GM12878 (cell line): ENCODE measurements at regions not wholly inside any gene's neighbourhood (a gene's known extent, or its start where the extent isn't known, plus 50 kb on each side); places are given as distances from the start of the nearest gene placed in this dataset.

Experiments used
- ATAC-seq: fragments of 200-7000 bp; cut with Tn5 transposase; 3 replicates; pipeline ENCODE4 v1.9.1; 2020; ENCODE audit warnings: mild to moderate bottlenecking, moderate library complexity
- BruUV-seq: library from RNA; stranded (reverse); fragments of 400-500 nt; replicated peaks from 2 replicates; lab custom pipeline; 2021; lab: Mats Ljungman, UMichigan
- CTCF ChIA-PET: fragments of 300-600 bp; sonication (Branson Sonifier 250); formaldehyde crosslinking; extraction: SDS; loops from one replicate; lab custom pipeline; 2021; ENCODE audit warnings: inconsistent platforms; lab: Yijun Ruan, JAX
- POLR2A ChIA-PET: fragments of 350-600 bp; formaldehyde crosslinking; extraction: SDS; loops from one replicate; lab custom pipeline; 2021; ENCODE audit warnings: inconsistent platforms; lab: Charles Lee
- RAD21 ChIA-PET: fragments of 300-600 bp; sonication (Branson Sonifier 250); formaldehyde crosslinking; loops from one replicate; lab custom pipeline; 2023; ENCODE audit warnings: antibody characterized with exemption; ENCODE audit not compliant: unreplicated experiment; lab: Charles Lee
- SMC1A ChIA-PET: fragments of 300-600 bp; sonication (Branson Sonifier 250); formaldehyde crosslinking; loops from one replicate; lab custom pipeline; 2023; ENCODE audit not compliant: unreplicated experiment, uncharacterized antibody; lab: Charles Lee
- DNase-seq: peaks from one replicate; pipeline ENCODE4 v3.0.0-alpha.2; 2011; ENCODE audit warnings: low read depth, low spot score
- FAIRE-seq: peaks from 3 replicates; lab custom pipeline; 2011; peaks lifted over from hg19 to GRCh38; lab: Jason Lieb, UNC
- H2AFZ ChIP-seq: 2 replicates; pipeline ENCODE4 v1.6.0; 2011; ENCODE audit warnings: low read depth, low read length, control low read depth; ENCODE audit not compliant: control insufficient read depth
- H3K27ac ChIP-seq: 2 replicates; pipeline ENCODE4 v1.5.1; 2011; ENCODE audit warnings: control low read depth; ENCODE audit not compliant: control insufficient read depth, insufficient read depth
- H3K27me3 ChIP-seq, 2 experiments: replicated peaks in 1 of 2; 2 replicates each; pipeline versions ENCODE4 v1.6.0 to v1.6.1; 2011; ENCODE audit warnings: low read length in 1 of 2; ENCODE audit not compliant: control insufficient read depth in 2 of 2, insufficient read depth in 2 of 2
- H3K36me3 ChIP-seq, 2 experiments: 2 replicates each; pipeline ENCODE4 v1.5.1; 2011; ENCODE audit warnings: low read length in 1 of 2; ENCODE audit not compliant: control insufficient read depth in 2 of 2, insufficient read depth in 2 of 2
- H3K4me1 ChIP-seq: 2 replicates; pipeline ENCODE4 v1.6.1; 2011; ENCODE audit warnings: mild to moderate bottlenecking, low read length, moderate library complexity, mixed read lengths; ENCODE audit not compliant: control insufficient read depth, insufficient read depth
- H3K4me2 ChIP-seq: 2 replicates; pipeline ENCODE4 v1.6.0; 2011; ENCODE audit warnings: control low read depth; ENCODE audit not compliant: control insufficient read depth, insufficient read depth
- H3K4me3 ChIP-seq: fragments of 200-600 bp; sonication (generic); 2 replicates; pipeline ENCODE4 v1.5.1; 2016
- H3K79me2 ChIP-seq: 2 replicates; pipeline ENCODE4 v1.6.0; 2011; ENCODE audit warnings: low read length; ENCODE audit not compliant: control insufficient read depth, insufficient read depth
- H3K9ac ChIP-seq: 2 replicates; pipeline ENCODE4 v1.8.0; 2011; ENCODE audit warnings: low read length, control low read depth, mixed read lengths; ENCODE audit not compliant: control insufficient read depth, insufficient read depth
- H3K9me3 ChIP-seq: replicated peaks from 3 replicates; pipeline ENCODE4 v1.5.1; 2011; ENCODE audit warnings: mild to moderate bottlenecking, low read length; ENCODE audit not compliant: control insufficient read depth, insufficient read depth
- H4K20me1 ChIP-seq: 2 replicates; pipeline ENCODE4 v1.6.0; 2011; ENCODE audit not compliant: control insufficient read depth, insufficient read depth
- CBX5 ChIP-seq: sonication (generic); IDR thresholded peaks from 2 replicates; pipeline ENCODE4 v1.6.1; 2016; ENCODE audit warnings: low read depth, moderate library complexity, mild to moderate bottlenecking, inconsistent platforms
- ESRRA ChIP-seq: IDR thresholded peaks from 2 replicates; pipeline ENCODE4 v1.6.1; 2012; ENCODE audit warnings: mild to moderate bottlenecking, low read length, improper control_type of control experiment
- JUNB ChIP-seq: IDR thresholded peaks from 2 replicates; pipeline ENCODE4 v1.6.1; 2016; ENCODE audit warnings: antibody characterized with exemption, mild to moderate bottlenecking
- KDM1A ChIP-seq: fragments of 200-600 bp; sonication (generic); IDR thresholded peaks from 2 replicates; pipeline ENCODE4 v1.6.1; 2016; ENCODE audit warnings: borderline replicate concordance
- POU2F2 ChIP-seq: IDR thresholded peaks from 3 replicates; pipeline ENCODE4 v1.6.1; 2011; ENCODE audit warnings: low read depth, mild to moderate bottlenecking, low read length, borderline replicate concordance
- SP1 ChIP-seq: IDR thresholded peaks from one replicate; pipeline ENCODE4 v1.6.1; 2011; ENCODE audit warnings: low read depth, low read length
- SUZ12 ChIP-seq: fragments of 200-600 bp; sonication (generic); IDR thresholded peaks from one replicate; pipeline ENCODE4 v1.6.1; 2018; ENCODE audit warnings: antibody characterized with exemption, mild to moderate bottlenecking; ENCODE audit not compliant: unreplicated experiment
- WRNIP1 ChIP-seq: IDR thresholded peaks from 2 replicates; pipeline ENCODE4 v1.6.1; 2011; ENCODE audit warnings: low read depth, low read length, improper control_type of control experiment, borderline replicate concordance
- ZNF384 ChIP-seq: IDR thresholded peaks from 2 replicates; pipeline ENCODE4 v1.6.1; 2012; ENCODE audit warnings: low read depth, mild to moderate bottlenecking, low read length, improper control_type of control experiment, borderline replicate concordance
- WGBS: methylation state at CpG from one replicate; pipeline ENCODE4 v1.1.6; 2016; ENCODE audit warnings: low lambda C conversion rate; ENCODE audit not compliant: insufficient replicate concordance, insufficient coverage; ENCODE audit errors: missing lambda C conversion rate; 5-methylcytosine and 5-hydroxymethylcytosine counted together
- in situ Hi-C: fragments of 300-500 bp; cut with MboI; formaldehyde crosslinking; loops from 9 replicates; pipeline ENCODE4 v1.14.3; 2018; ENCODE audit warnings: mixed read lengths
- intact Hi-C: fragments of 100-400 bp; cut with micrococcal nuclease; formaldehyde crosslinking; loops from one replicate; pipeline ENCODE4 v1.14.2; 2022; ENCODE audit not compliant: unreplicated experiment
- TF ChIP-seq, protein P1 (sequence below): fragments of 450-650 bp; IDR thresholded peaks from 2 replicates; pipeline ENCODE4 v1.6.1; 2018; ENCODE audit warnings: borderline replicate concordance, mild to moderate bottlenecking; ENCODE audit not compliant: partially characterized antibody
- TF ChIP-seq, protein P2 (sequence below): IDR thresholded peaks from 2 replicates; pipeline ENCODE4 v1.6.1; 2012; ENCODE audit warnings: improper control_type of control experiment, low read depth, low read length; ENCODE audit not compliant: insufficient replicate concordance

DNA sequence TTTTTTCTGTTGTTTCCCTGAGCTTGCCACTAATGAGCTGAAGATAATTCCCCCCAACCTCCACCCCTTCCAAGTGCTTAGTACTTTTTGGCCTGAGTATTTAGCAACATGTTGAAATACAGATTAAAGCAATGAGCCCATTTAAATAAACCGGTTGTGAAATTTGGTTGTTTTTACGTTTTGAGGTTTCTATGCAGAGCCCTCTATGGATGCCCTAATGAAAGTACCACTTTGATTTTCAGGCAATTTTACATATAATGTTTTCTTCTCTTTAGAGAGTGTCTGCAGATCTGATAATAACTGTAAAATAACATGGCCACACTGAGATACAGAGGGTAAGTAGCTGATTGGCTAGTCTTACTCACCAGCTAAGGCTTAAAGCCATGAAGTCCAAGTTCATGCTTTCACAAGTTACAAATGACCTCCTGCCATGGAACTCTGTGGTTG is 139.4 kb upstream of the SLC7A14 start:
- Histone ChIP-seq H3K79me2 (no peaks in the 10 kb centered on the region), H2AFZ (no peak overlapping the region)
- ATAC-seq: no peak
- ChIA-PET CTCF (no interaction called here), SMC1A (interaction anchor here (0.6 to 0.8 kb wide), 2 partner anchors 10 to 12 kb away, joined by 3 to 4 read pairs; no protein-coding TSS in a partner anchor)
- no peak for TF ChIP-seq KDM1A
- no peak for TF ChIP-seq SP1
- TF ChIP-seq SUZ12: no peak
- no peak for TF ChIP-seq JUNB
- no peak for TF ChIP-seq CBX5
- TF ChIP-seq ESRRA: no peak
- TF ChIP-seq ZNF384: no peak
- TF ChIP-seq, protein P1, sequence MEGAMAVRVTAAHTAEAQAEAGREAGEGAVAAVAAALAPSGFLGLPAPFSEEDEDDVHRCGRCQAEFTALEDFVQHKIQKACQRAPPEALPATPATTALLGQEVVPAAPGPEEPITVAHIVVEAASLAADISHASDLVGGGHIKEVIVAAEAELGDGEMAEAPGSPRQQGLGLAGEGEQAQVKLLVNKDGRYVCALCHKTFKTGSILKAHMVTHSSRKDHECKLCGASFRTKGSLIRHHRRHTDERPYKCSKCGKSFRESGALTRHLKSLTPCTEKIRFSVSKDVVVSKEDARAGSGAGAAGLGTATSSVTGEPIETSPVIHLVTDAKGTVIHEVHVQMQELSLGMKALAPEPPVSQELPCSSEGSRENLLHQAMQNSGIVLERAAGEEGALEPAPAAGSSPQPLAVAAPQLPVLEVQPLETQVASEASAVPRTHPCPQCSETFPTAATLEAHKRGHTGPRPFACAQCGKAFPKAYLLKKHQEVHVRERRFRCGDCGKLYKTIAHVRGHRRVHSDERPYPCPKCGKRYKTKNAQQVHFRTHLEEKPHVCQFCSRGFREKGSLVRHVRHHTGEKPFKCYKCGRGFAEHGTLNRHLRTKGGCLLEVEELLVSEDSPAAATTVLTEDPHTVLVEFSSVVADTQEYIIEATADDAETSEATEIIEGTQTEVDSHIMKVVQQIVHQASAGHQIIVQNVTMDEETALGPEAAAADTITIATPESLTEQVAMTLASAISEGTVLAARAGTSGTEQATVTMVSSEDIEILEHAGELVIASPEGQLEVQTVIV: no peak
- no peak for TF ChIP-seq WRNIP1
- TF ChIP-seq, protein P2, sequence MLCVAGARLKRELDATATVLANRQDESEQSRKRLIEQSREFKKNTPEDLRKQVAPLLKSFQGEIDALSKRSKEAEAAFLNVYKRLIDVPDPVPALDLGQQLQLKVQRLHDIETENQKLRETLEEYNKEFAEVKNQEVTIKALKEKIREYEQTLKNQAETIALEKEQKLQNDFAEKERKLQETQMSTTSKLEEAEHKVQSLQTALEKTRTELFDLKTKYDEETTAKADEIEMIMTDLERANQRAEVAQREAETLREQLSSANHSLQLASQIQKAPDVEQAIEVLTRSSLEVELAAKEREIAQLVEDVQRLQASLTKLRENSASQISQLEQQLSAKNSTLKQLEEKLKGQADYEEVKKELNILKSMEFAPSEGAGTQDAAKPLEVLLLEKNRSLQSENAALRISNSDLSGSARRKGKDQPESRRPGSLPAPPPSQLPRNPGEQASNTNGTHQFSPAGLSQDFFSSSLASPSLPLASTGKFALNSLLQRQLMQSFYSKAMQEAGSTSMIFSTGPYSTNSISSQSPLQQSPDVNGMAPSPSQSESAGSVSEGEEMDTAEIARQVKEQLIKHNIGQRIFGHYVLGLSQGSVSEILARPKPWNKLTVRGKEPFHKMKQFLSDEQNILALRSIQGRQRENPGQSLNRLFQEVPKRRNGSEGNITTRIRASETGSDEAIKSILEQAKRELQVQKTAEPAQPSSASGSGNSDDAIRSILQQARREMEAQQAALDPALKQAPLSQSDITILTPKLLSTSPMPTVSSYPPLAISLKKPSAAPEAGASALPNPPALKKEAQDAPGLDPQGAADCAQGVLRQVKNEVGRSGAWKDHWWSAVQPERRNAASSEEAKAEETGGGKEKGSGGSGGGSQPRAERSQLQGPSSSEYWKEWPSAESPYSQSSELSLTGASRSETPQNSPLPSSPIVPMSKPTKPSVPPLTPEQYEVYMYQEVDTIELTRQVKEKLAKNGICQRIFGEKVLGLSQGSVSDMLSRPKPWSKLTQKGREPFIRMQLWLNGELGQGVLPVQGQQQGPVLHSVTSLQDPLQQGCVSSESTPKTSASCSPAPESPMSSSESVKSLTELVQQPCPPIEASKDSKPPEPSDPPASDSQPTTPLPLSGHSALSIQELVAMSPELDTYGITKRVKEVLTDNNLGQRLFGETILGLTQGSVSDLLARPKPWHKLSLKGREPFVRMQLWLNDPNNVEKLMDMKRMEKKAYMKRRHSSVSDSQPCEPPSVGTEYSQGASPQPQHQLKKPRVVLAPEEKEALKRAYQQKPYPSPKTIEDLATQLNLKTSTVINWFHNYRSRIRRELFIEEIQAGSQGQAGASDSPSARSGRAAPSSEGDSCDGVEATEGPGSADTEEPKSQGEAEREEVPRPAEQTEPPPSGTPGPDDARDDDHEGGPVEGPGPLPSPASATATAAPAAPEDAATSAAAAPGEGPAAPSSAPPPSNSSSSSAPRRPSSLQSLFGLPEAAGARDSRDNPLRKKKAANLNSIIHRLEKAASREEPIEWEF: no peak
- no peak for TF ChIP-seq POU2F2
- TF ChIP-seq, all 136 proteins: peak for 0
- BruUV-seq: no TSS peak
- Histone ChIP-seq H3K4me3 (no peak overlapping the region), H3K4me1 (peaks cover 5% of the 10 kb centered on the region; the same call in 1 of the 2 replicates), H3K36me3 (no peaks in the 10 kb centered on the region), H3K27me3 (0 out of 4 replicates have a peak, but pooled peaks cover 0 to 3% of the 10 kb centered on the region in 2 experiments), H3K9me3 (no peaks in the 10 kb centered on the region), H3K9ac (no peak overlapping the region), H3K4me2 (no peak overlapping the region), H4K20me1 (no peaks in the 10 kb centered on the region), H3K27ac (no peak overlapping the region)
- ChIA-PET POLR2A (no interaction called here), RAD21 (no interaction called here)
- no peak for DNase-seq
- in situ Hi-C loops (no loop called here), intact Hi-C loops (no loop called here)
- 33% methylated on average over 2 of the region's 2 CpGs for WGBS
- FAIRE-seq: no peak
